T-helper 1 cell (primary cell): ENCODE measurements at regions not wholly inside any gene's neighbourhood (a gene's known extent, or its start where the extent isn't known, plus 50 kb on each side); places are given as distances from the start of the nearest gene placed in this dataset.

Source experiments
- DNase-seq, 5 donors: peaks; one replicate each; pipeline ENCODE4 v3.0.0-alpha.2; 2012 to 2020

GRCh38 chr2:173740639-173741038 lies 224.5 kb downstream of the SP3 start:
- no peak for DNase-seq

- no peak for DNase-seq
Measured at GRCh38 chr2:173741759-173742158, 223.4 kb downstream of the SP3 start.

GRCh38 chr2:173747035-173747434 lies 218.1 kb downstream of the SP3 start:
- no peak for DNase-seq

- no peak for DNase-seq
Measured at GRCh38 chr2:173749315-173749714, 215.9 kb downstream of the SP3 start.

- no peak for DNase-seq
Measured at GRCh38 chr2:173750353-173750801, 214.8 kb downstream of the SP3 start.

GRCh38 chr2:173750831-173751230 lies 214.3 kb downstream of the SP3 start:
- no peak for DNase-seq

- no peak for DNase-seq
Measured at GRCh38 chr2:173751245-173751975, 213.8 kb downstream of the SP3 start.

- DNase-seq: no peak
Measured at GRCh38 chr2:173752152-173752551, 213.0 kb downstream of the SP3 start.

- no peak for DNase-seq
Measured at GRCh38 chr2:173753441-173753840, 211.7 kb downstream of the SP3 start.

- DNase-seq: no peak
Measured at GRCh38 chr2:173754165-173754564, 211.0 kb downstream of the SP3 start.

- DNase-seq: no peak
Measured at GRCh38 chr2:173754837-173755236, 210.3 kb downstream of the SP3 start.

- DNase-seq: no peak
Measured at GRCh38 chr2:173755798-173756197, 209.4 kb downstream of the SP3 start.

GRCh38 chr2:173759959-173760358 lies 205.2 kb downstream of the SP3 start:
- no peak for DNase-seq

- DNase-seq: no peak
Measured at GRCh38 chr2:173760553-173760952, 204.6 kb downstream of the SP3 start.

- DNase-seq: no peak
Measured at GRCh38 chr2:173761603-173762119, 203.5 kb downstream of the SP3 start.

GRCh38 chr2:173762221-173762620 lies 203.0 kb downstream of the SP3 start:
- no peak for DNase-seq

- DNase-seq: no peak
Measured at GRCh38 chr2:173762864-173763263, 202.3 kb downstream of the SP3 start.

GRCh38 chr2:173763641-173764040 lies 201.5 kb downstream of the SP3 start:
- no peak for DNase-seq

GRCh38 chr2:173764094-173764493 lies 201.1 kb downstream of the SP3 start:
- no peak for DNase-seq

- DNase-seq: no peak
Measured at GRCh38 chr2:173766537-173767289, 198.5 kb downstream of the SP3 start.

GRCh38 chr2:173770947-173771678 lies 194.1 kb downstream of the SP3 start:
- no peak for DNase-seq

- no peak for DNase-seq
Measured at GRCh38 chr2:173772205-173772604, 193.0 kb downstream of the SP3 start.

GRCh38 chr2:173773076-173773475 lies 192.1 kb downstream of the SP3 start:
- DNase-seq: no peak
